HepG2 (cell line): ENCODE measurements at regions not wholly inside any gene's neighbourhood (a gene's known extent, or its start where the extent isn't known, plus 50 kb on each side); places are given as distances from the start of the nearest gene placed in this dataset.
"Not testable (repeated sequence)": the region's sequence is repeated elsewhere in the genome, so short reads cannot be mapped to it uniquely, and the experiment has no call there.

ENCODE experiments used
- ARNT ChIP-seq: fragments of 450-650 bp; IDR thresholded peaks from 2 replicates; pipeline ENCODE4 v1.6.1; 2017
- CTCF ChIP-seq: sonication (generic); formaldehyde crosslinking; IDR thresholded peaks from 2 replicates; pipeline ENCODE4 v1.5.0; 2020; ENCODE audit warnings: mild to moderate bottlenecking, missing genetic modification reagents, moderate library complexity
- POLR2A ChIP-seq, 2 experiments: IDR thresholded peaks; 2 replicates each; pipeline ENCODE4 v1.6.1; 2011; ENCODE audit warnings: low read depth in 2 of 2, low read length in 2 of 2, mild to moderate bottlenecking in 1 of 2, moderate library complexity in 1 of 2; ENCODE audit not compliant: insufficient read depth in 1 of 2
- ZNF576 ChIP-seq: sonication (generic); formaldehyde crosslinking; IDR thresholded peaks from 2 replicates; pipeline ENCODE4 v1.4.0; 2020; ENCODE audit warnings: mild to moderate bottlenecking, missing genetic modification reagents
- TF ChIP-seq, protein P1 (sequence below), 2 experiments: sonication (generic) in 1 of 2; formaldehyde crosslinking in 1 of 2; IDR thresholded peaks; 2 replicates each; pipeline versions ENCODE4 v1.5.1 to v1.6.1; 2011 to 2020; ENCODE audit warnings: borderline replicate concordance in 1 of 2, low read depth in 1 of 2, low read length in 1 of 2, mild to moderate bottlenecking in 1 of 2, missing genetic modification reagents in 1 of 2, moderate library complexity in 1 of 2

DNA sequence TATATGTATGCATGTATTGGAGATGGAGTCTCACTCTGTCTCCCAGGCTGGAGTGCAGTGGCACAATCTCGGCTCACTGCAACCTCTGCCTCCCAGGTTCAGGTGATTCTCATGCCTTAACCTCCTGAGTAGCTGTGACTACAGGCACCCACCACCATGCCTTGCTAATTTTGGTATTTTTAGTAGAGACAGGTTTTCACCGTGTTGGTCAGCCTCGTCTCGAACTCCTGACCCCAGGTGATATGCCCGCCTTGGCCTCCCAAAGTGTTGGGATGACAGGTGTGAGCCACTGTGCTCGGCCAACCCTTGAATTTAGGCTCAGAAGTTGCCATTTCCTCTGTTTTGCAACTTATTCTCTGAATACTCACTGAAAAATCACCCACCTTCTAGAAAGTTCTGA lies 4498.0 kb upstream of the OR11H1 start:
- TF ChIP-seq CTCF; POLR2A (IDR thresholded peaks at IDR 0.05; ENCODE audit: insufficient read depth in 1 of 2, low read depth in 2 of 2, low read length in 2 of 2); ZNF576; ARNT: not testable (repeated sequence)
- TF ChIP-seq, protein P1, sequence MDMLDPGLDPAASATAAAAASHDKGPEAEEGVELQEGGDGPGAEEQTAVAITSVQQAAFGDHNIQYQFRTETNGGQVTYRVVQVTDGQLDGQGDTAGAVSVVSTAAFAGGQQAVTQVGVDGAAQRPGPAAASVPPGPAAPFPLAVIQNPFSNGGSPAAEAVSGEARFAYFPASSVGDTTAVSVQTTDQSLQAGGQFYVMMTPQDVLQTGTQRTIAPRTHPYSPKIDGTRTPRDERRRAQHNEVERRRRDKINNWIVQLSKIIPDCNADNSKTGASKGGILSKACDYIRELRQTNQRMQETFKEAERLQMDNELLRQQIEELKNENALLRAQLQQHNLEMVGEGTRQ (IDR thresholded peaks at IDR 0.05; ENCODE audit: low read depth, low read length): not testable (repeated sequence)
- TF ChIP-seq, protein P1 (CRISPR knock-in tag; IDR thresholded peaks at IDR 0.05; ENCODE audit: borderline replicate concordance): not testable (repeated sequence)
